Mucosa of stomach (tissue), 1 donor: ENCODE measurements at regions not wholly inside any gene's neighbourhood (a gene's known extent, or its start where the extent isn't known, plus 50 kb on each side); places are given as distances from the start of the nearest gene placed in this dataset.
"Not testable (repeated sequence)": the region's sequence is repeated elsewhere in the genome, so short reads cannot be mapped to it uniquely, and the experiment has no call there.

ENCODE experiments used
- H3K27me3 ChIP-seq: one replicate; pipeline ENCODE4 v1.7.0; 2013; ENCODE audit warnings: mild to moderate bottlenecking, low read length; ENCODE audit not compliant: control insufficient read depth, insufficient read depth
- H3K36me3 ChIP-seq: one replicate; pipeline ENCODE4 v1.7.0; 2013; ENCODE audit warnings: low read length; ENCODE audit not compliant: control insufficient read depth, insufficient read depth
- H3K4me1 ChIP-seq: one replicate; pipeline ENCODE4 v1.7.0; 2013; ENCODE audit warnings: mild to moderate bottlenecking, low read length; ENCODE audit not compliant: control insufficient read depth, insufficient read depth
- H3K4me3 ChIP-seq: one replicate; pipeline ENCODE4 v1.7.0; 2013; ENCODE audit warnings: low read length
- H3K9ac ChIP-seq: one replicate; pipeline ENCODE4 v1.7.0; 2013; ENCODE audit warnings: mild to moderate bottlenecking, low read length, moderate library complexity
- H3K9me3 ChIP-seq: one replicate; pipeline ENCODE4 v1.7.0; 2013; ENCODE audit warnings: mild to moderate bottlenecking, low read length, moderate library complexity; ENCODE audit not compliant: control insufficient read depth
- donor health status: Pancreatic carcinoma.

GRCh38 chr5:17018871-17019270 is 82.8 kb upstream of the MYO10 start:
- Histone ChIP-seq H3K36me3 (no peaks in the 10 kb centered on the region), H3K4me1 (no peaks in the 10 kb centered on the region), H3K27me3 (no peaks in the 10 kb centered on the region), H3K4me3 (no peak overlapping the region), H3K9me3 (no peaks in the 10 kb centered on the region), H3K9ac (no peak overlapping the region)

- H3K4me3 ChIP-seq, result no peak overlapping the region
- H3K4me1 ChIP-seq, result no peaks in the 10 kb centered on the region
- H3K36me3 ChIP-seq, result no peaks in the 10 kb centered on the region
- no peak overlapping the region for H3K9ac ChIP-seq
- no peaks in the 10 kb centered on the region for H3K9me3 ChIP-seq
- no peaks in the 10 kb centered on the region for H3K27me3 ChIP-seq
Measured at GRCh38 chr5:17019324-17019723, 83.2 kb upstream of the MYO10 start.

- no peak overlapping the region for H3K4me3 ChIP-seq
- H3K27me3 ChIP-seq, result no peaks in the 10 kb centered on the region
- no peaks in the 10 kb centered on the region for H3K9me3 ChIP-seq
- H3K4me1 ChIP-seq, result no peaks in the 10 kb centered on the region
- H3K9ac ChIP-seq, result no peak overlapping the region
- H3K36me3 ChIP-seq, result no peaks in the 10 kb centered on the region
Measured at GRCh38 chr5:17020678-17021601, 84.9 kb upstream of the MYO10 start.

- Histone ChIP-seq H3K9me3 (no peaks in the 10 kb centered on the region), H3K9ac (no peak overlapping the region)
Measured at GRCh38 chr5:17021602-17021932, 85.5 kb upstream of the MYO10 start.

GRCh38 chr5:17022296-17022695 is 86.2 kb upstream of the MYO10 start:
- Histone ChIP-seq H3K4me3 (no peak overlapping the region), H3K27me3 (no peaks in the 10 kb centered on the region), H3K4me1 (no peaks in the 10 kb centered on the region), H3K36me3 (no peaks in the 10 kb centered on the region), H3K9me3 (no peaks in the 10 kb centered on the region), H3K9ac (no peak overlapping the region)

More at GRCh38 chr5:17021602-17021932, 85.5 kb upstream of the MYO10 start:
- H3K27me3 ChIP-seq, result no peaks in the 10 kb centered on the region
- H3K4me1 ChIP-seq, result no peaks in the 10 kb centered on the region
- H3K36me3 ChIP-seq, result no peaks in the 10 kb centered on the region
- no peak overlapping the region for H3K4me3 ChIP-seq

- H3K4me3 ChIP-seq, result no peak overlapping the region
- H3K9ac ChIP-seq, result no peak overlapping the region
- no peaks in the 10 kb centered on the region for H3K27me3 ChIP-seq
- no peaks in the 10 kb centered on the region for H3K9me3 ChIP-seq
- no peaks in the 10 kb centered on the region for H3K36me3 ChIP-seq
- no peaks in the 10 kb centered on the region for H3K4me1 ChIP-seq
Measured at GRCh38 chr5:17024686-17025180, 88.6 kb upstream of the MYO10 start.

GRCh38 chr5:17031659-17032277 is 95.7 kb upstream of the MYO10 start:
- H3K9ac ChIP-seq, H3K36me3 ChIP-seq, H3K9me3 ChIP-seq, H3K4me3 ChIP-seq, H3K27me3 ChIP-seq, H3K4me1 ChIP-seq: not testable (repeated sequence)

- H3K4me3 ChIP-seq, H3K36me3 ChIP-seq, H3K4me1 ChIP-seq, H3K9ac ChIP-seq, H3K27me3 ChIP-seq, H3K9me3 ChIP-seq: not testable (repeated sequence)
Measured at GRCh38 chr5:17032314-17032985, 96.4 kb upstream of the MYO10 start.

- not testable (repeated sequence) for H3K9ac ChIP-seq, H3K4me1 ChIP-seq, H3K9me3 ChIP-seq, H3K27me3 ChIP-seq, H3K4me3 ChIP-seq, H3K36me3 ChIP-seq
Measured at GRCh38 chr5:17034992-17035391, 98.9 kb upstream of the MYO10 start.

- H3K9me3 ChIP-seq, result no peaks in the 10 kb centered on the region
- no peak overlapping the region for H3K4me3 ChIP-seq
- no peaks in the 10 kb centered on the region for H3K36me3 ChIP-seq
- no peaks in the 10 kb centered on the region for H3K4me1 ChIP-seq
- H3K27me3 ChIP-seq, result no peaks in the 10 kb centered on the region
- H3K9ac ChIP-seq, result no peak overlapping the region
Measured at GRCh38 chr5:17037751-17038150, 101.7 kb upstream of the MYO10 start.

GRCh38 chr5:17039170-17039569 is 103.1 kb upstream of the MYO10 start:
- Histone ChIP-seq H3K9ac (no peak overlapping the region), H3K27me3 (no peaks in the 10 kb centered on the region), H3K4me3 (no peak overlapping the region), H3K4me1 (no peaks in the 10 kb centered on the region), H3K36me3 (no peaks in the 10 kb centered on the region), H3K9me3 (no peaks in the 10 kb centered on the region)

- H3K9ac ChIP-seq, result no peak overlapping the region
- H3K36me3 ChIP-seq, result no peaks in the 10 kb centered on the region
- no peaks in the 10 kb centered on the region for H3K27me3 ChIP-seq
- no peaks in the 10 kb centered on the region for H3K4me1 ChIP-seq
- no peaks in the 10 kb centered on the region for H3K9me3 ChIP-seq
- no peak overlapping the region for H3K4me3 ChIP-seq
Measured at GRCh38 chr5:17042041-17042440, 106.0 kb upstream of the MYO10 start.
